ENCODE measurements at regions not wholly inside any gene's neighbourhood (a gene's known extent, or its start where the extent isn't known, plus 50 kb on each side); places are given as distances from the start of the nearest gene placed in this dataset.

DNA sequence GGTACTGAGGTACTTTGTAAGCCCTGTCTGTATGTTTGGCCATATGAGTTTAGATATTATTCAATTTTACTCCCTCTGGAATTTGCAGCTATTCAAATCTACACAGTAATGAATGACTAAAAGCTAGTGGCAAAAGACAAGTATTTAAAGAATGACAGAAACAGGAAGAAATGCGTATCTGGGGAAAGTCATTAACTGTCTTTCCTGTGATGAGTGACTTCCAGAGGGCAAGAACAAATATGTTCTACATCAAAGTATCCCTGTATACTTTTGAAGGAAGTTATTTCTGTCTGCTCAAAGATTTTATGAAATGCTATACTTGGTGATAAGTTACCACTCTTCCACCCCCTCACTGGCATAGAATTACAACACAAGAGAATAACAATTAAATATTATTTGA lies 489.3 kb upstream of the SOX9 start:
- no peak overlapping the region for H3K4me3 ChIP-seq
- Mint-ChIP-seq H3K36me3 (ENCODE audit: low read depth) (no peaks in the 10 kb centered on the region), H3K4me1 (no peaks in the 10 kb centered on the region; the same call in 2 of the 3 replicates), H3K27me3 (ENCODE audit: insufficient read depth, low read depth, poor library complexity) (no peaks in the 10 kb centered on the region), H3K27ac (no peak overlapping the region), H3K4me3 (no peak overlapping the region), H3K9me3 (no peaks in the 10 kb centered on the region)
- H3K9me2 ChIP-seq (ENCODE audit: insufficient read depth), result no peaks in the 10 kb centered on the region
- no peaks in the 10 kb centered on the region for H3K79me2 ChIP-seq (replicated peaks; ENCODE audit: insufficient read depth)
- H3K27me3 ChIP-seq (ENCODE audit: insufficient read depth), result no peaks in the 10 kb centered on the region
- H3K36me3 ChIP-seq (ENCODE audit: insufficient read depth), result no peaks in the 10 kb centered on the region
- ATAC-seq, result no peak
- DNase-seq (ENCODE audit: low spot score), result no peak
- no peaks in the 10 kb centered on the region for H3F3A ChIP-seq (replicated peaks; ENCODE audit: low read depth)
- no peak overlapping the region for H3K27ac ChIP-seq (ENCODE audit: low read depth)
- no peak overlapping the region for H3K4me2 ChIP-seq
- TF ChIP-seq, protein P1, sequence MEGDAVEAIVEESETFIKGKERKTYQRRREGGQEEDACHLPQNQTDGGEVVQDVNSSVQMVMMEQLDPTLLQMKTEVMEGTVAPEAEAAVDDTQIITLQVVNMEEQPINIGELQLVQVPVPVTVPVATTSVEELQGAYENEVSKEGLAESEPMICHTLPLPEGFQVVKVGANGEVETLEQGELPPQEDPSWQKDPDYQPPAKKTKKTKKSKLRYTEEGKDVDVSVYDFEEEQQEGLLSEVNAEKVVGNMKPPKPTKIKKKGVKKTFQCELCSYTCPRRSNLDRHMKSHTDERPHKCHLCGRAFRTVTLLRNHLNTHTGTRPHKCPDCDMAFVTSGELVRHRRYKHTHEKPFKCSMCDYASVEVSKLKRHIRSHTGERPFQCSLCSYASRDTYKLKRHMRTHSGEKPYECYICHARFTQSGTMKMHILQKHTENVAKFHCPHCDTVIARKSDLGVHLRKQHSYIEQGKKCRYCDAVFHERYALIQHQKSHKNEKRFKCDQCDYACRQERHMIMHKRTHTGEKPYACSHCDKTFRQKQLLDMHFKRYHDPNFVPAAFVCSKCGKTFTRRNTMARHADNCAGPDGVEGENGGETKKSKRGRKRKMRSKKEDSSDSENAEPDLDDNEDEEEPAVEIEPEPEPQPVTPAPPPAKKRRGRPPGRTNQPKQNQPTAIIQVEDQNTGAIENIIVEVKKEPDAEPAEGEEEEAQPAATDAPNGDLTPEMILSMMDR (conservative IDR thresholded peaks at IDR 0.05; ENCODE audit: low read depth in 2 of 2), result no peak
- TF ChIP-seq, protein P2, sequence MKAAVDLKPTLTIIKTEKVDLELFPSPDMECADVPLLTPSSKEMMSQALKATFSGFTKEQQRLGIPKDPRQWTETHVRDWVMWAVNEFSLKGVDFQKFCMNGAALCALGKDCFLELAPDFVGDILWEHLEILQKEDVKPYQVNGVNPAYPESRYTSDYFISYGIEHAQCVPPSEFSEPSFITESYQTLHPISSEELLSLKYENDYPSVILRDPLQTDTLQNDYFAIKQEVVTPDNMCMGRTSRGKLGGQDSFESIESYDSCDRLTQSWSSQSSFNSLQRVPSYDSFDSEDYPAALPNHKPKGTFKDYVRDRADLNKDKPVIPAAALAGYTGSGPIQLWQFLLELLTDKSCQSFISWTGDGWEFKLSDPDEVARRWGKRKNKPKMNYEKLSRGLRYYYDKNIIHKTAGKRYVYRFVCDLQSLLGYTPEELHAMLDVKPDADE (IDR thresholded peaks at IDR 0.05), result no peak
- TF ChIP-seq STAT1 (IDR thresholded peaks at IDR 0.05; ENCODE audit: unreplicated experiment) (no peak), ZNF114 (CRISPR knock-in tag; IDR thresholded peaks at IDR 0.05) (no peak), EZH2 (IDR thresholded peaks at IDR 0.05; ENCODE audit: low read depth, unreplicated experiment) (no peak), POLR2AphosphoS5 (IDR thresholded peaks at IDR 0.05; ENCODE audit: low read depth) (no peak), CREB1 (CRISPR knock-in tag; IDR thresholded peaks at IDR 0.05; ENCODE audit: low read depth) (no peak), EZH2phosphoT487 (IDR thresholded peaks at IDR 0.05; ENCODE audit: unreplicated experiment) (no peak), JUNB (IDR thresholded peaks at IDR 0.05; ENCODE audit: unreplicated experiment) (no peak), NANOG (IDR thresholded peaks at IDR 0.05; ENCODE audit: borderline replicate concordance) (no peak), ZNF331 (CRISPR knock-in tag; IDR thresholded peaks at IDR 0.05; ENCODE audit: low read depth) (no peak)
- TF ChIP-seq, protein P3, sequence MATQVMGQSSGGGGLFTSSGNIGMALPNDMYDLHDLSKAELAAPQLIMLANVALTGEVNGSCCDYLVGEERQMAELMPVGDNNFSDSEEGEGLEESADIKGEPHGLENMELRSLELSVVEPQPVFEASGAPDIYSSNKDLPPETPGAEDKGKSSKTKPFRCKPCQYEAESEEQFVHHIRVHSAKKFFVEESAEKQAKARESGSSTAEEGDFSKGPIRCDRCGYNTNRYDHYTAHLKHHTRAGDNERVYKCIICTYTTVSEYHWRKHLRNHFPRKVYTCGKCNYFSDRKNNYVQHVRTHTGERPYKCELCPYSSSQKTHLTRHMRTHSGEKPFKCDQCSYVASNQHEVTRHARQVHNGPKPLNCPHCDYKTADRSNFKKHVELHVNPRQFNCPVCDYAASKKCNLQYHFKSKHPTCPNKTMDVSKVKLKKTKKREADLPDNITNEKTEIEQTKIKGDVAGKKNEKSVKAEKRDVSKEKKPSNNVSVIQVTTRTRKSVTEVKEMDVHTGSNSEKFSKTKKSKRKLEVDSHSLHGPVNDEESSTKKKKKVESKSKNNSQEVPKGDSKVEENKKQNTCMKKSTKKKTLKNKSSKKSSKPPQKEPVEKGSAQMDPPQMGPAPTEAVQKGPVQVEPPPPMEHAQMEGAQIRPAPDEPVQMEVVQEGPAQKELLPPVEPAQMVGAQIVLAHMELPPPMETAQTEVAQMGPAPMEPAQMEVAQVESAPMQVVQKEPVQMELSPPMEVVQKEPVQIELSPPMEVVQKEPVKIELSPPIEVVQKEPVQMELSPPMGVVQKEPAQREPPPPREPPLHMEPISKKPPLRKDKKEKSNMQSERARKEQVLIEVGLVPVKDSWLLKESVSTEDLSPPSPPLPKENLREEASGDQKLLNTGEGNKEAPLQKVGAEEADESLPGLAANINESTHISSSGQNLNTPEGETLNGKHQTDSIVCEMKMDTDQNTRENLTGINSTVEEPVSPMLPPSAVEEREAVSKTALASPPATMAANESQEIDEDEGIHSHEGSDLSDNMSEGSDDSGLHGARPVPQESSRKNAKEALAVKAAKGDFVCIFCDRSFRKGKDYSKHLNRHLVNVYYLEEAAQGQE (IDR thresholded peaks at IDR 0.05; ENCODE audit: unreplicated experiment), result no peak
- TF ChIP-seq, protein P4, sequence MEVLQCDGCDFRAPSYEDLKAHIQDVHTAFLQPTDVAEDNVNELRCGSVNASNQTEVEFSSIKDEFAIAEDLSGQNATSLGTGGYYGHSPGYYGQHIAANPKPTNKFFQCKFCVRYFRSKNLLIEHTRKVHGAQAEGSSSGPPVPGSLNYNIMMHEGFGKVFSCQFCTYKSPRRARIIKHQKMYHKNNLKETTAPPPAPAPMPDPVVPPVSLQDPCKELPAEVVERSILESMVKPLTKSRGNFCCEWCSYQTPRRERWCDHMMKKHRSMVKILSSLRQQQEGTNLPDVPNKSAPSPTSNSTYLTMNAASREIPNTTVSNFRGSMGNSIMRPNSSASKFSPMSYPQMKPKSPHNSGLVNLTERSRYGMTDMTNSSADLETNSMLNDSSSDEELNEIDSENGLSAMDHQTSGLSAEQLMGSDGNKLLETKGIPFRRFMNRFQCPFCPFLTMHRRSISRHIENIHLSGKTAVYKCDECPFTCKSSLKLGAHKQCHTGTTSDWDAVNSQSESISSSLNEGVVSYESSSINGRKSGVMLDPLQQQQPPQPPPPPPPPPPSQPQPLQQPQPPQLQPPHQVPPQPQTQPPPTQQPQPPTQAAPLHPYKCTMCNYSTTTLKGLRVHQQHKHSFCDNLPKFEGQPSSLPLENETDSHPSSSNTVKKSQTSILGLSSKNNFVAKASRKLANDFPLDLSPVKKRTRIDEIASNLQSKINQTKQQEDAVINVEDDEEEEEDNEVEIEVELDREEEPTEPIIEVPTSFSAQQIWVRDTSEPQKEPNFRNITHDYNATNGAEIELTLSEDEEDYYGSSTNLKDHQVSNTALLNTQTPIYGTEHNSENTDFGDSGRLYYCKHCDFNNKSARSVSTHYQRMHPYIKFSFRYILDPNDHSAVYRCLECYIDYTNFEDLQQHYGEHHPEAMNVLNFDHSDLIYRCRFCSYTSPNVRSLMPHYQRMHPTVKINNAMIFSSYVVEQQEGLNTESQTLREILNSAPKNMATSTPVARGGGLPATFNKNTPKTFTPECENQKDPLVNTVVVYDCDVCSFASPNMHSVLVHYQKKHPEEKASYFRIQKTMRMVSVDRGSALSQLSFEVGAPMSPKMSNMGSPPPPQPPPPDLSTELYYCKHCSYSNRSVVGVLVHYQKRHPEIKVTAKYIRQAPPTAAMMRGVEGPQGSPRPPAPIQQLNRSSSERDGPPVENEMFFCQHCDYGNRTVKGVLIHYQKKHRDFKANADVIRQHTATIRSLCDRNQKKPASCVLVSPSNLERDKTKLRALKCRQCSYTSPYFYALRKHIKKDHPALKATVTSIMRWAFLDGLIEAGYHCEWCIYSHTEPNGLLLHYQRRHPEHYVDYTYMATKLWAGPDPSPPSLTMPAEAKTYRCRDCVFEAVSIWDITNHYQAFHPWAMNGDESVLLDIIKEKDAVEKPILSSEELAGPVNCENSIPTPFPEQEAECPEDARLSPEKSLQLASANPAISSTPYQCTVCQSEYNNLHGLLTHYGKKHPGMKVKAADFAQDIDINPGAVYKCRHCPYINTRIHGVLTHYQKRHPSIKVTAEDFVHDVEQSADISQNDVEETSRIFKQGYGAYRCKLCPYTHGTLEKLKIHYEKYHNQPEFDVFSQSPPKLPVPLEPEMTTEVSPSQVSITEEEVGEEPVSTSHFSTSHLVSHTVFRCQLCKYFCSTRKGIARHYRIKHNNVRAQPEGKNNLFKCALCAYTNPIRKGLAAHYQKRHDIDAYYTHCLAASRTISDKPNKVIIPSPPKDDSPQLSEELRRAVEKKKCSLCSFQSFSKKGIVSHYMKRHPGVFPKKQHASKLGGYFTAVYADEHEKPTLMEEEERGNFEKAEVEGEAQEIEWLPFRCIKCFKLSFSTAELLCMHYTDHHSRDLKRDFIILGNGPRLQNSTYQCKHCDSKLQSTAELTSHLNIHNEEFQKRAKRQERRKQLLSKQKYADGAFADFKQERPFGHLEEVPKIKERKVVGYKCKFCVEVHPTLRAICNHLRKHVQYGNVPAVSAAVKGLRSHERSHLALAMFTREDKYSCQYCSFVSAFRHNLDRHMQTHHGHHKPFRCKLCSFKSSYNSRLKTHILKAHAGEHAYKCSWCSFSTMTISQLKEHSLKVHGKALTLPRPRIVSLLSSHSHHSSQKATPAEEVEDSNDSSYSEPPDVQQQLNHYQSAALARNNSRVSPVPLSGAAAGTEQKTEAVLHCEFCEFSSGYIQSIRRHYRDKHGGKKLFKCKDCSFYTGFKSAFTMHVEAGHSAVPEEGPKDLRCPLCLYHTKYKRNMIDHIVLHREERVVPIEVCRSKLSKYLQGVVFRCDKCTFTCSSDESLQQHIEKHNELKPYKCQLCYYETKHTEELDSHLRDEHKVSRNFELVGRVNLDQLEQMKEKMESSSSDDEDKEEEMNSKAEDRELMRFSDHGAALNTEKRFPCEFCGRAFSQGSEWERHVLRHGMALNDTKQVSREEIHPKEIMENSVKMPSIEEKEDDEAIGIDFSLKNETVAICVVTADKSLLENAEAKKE (CRISPR knock-in tag; IDR thresholded peaks at IDR 0.05), result no peak
- no peaks in the 10 kb centered on the region for H3K4me1 ChIP-seq (ENCODE audit: insufficient read depth)
- no peak overlapping the region for H2AFZ ChIP-seq
- no peaks in the 10 kb centered on the region for H4K20me1 ChIP-seq (replicated peaks; ENCODE audit: insufficient read depth)

All from GM23338 (cell line).